ENCODE measurements at regions not wholly inside any gene's neighbourhood (a gene's known extent, or its start where the extent isn't known, plus 50 kb on each side); places are given as distances from the start of the nearest gene placed in this dataset.

GRCh38 chr18:55762424-55762823, 174.4 kb upstream of the TCF4 start:
- in situ Hi-C loops (cut with MboI): no loop called here
- RAD21 ChIA-PET (ENCODE audit: unreplicated experiment): no interaction called here
- BruUV-seq (replicated peaks): no TSS peak
- Histone ChIP-seq H3K4me2 (ENCODE audit: control insufficient read depth, insufficient read depth) (no peak overlapping the region), H4K20me1 (ENCODE audit: control insufficient read depth, insufficient read depth) (no peaks in the 10 kb centered on the region), H2AFZ (ENCODE audit: control insufficient read depth, low read depth, low read length) (no peak overlapping the region), H3K4me1 (ENCODE audit: control insufficient read depth, insufficient read depth, low read length) (no peaks in the 10 kb centered on the region), H3K27me3 (replicated peaks in 1 of 2; ENCODE audit: control insufficient read depth in 2 of 2, insufficient read depth in 2 of 2, low read length in 1 of 2) (no peaks in the 10 kb centered on the region), H3K27ac (ENCODE audit: control insufficient read depth, insufficient read depth) (no peak overlapping the region), H3K79me2 (ENCODE audit: control insufficient read depth, insufficient read depth, low read length) (no peaks in the 10 kb centered on the region), H3K9ac (ENCODE audit: control insufficient read depth, insufficient read depth, low read length) (no peak overlapping the region), H3K4me3 (no peak overlapping the region), H3K36me3 (ENCODE audit: control insufficient read depth in 2 of 2, insufficient read depth in 2 of 2, low read length in 1 of 2) (no peaks in the 10 kb centered on the region), H3K9me3 (replicated peaks; ENCODE audit: control insufficient read depth, insufficient read depth, low read length) (no peaks in the 10 kb centered on the region)
- WGBS (ENCODE audit: insufficient coverage, insufficient replicate concordance, low lambda C conversion rate, missing lambda C conversion rate): 42% methylated on average over 3 of the region's 3 CpGs
- POLR2A ChIA-PET: no interaction called here
- CTCF ChIA-PET: no interaction called here
- TF ChIP-seq SMARCA5 (IDR thresholded peaks at IDR 0.05) (no peak), MTA2 (IDR thresholded peaks at IDR 0.05; ENCODE audit: low read depth) (no peak), MEF2A (IDR thresholded peaks at IDR 0.05; ENCODE audit: insufficient read depth, low read depth, low read length) (no peak), SUPT20H (IDR thresholded peaks at IDR 0.05; ENCODE audit: borderline replicate concordance, control insufficient read depth, low read depth, low read length) (no peak), WRNIP1 (IDR thresholded peaks at IDR 0.05; ENCODE audit: borderline replicate concordance, low read depth, low read length) (no peak), ELK1 (IDR thresholded peaks at IDR 0.05; ENCODE audit: low read depth, low read length) (no peak), DPF2 (IDR thresholded peaks at IDR 0.05) (no peak), NRF1 (conservative IDR thresholded peaks at IDR 0.05; ENCODE audit: low read depth, low read length) (no peak), NFIC (IDR thresholded peaks at IDR 0.05; ENCODE audit: low read depth, low read length) (no peak), SRF (IDR thresholded peaks at IDR 0.05; ENCODE audit: low read depth in 2 of 2, low read length in 2 of 2) (no peak), RB1 (IDR thresholded peaks at IDR 0.05; ENCODE audit: borderline replicate concordance) (no peak), MTA3 (IDR thresholded peaks at IDR 0.05; ENCODE audit: borderline replicate concordance, low read length) (no peak), NFXL1 (IDR thresholded peaks at IDR 0.05; ENCODE audit: borderline replicate concordance) (no peak), SIX5 (IDR thresholded peaks at IDR 0.05; ENCODE audit: low read depth, low read length, severe bottlenecking) (no peak), EGR1 (IDR thresholded peaks at IDR 0.05; ENCODE audit: borderline replicate concordance in 1 of 2, low read depth in 2 of 2, low read length in 2 of 2) (no peak), POLR2A (IDR thresholded peaks at IDR 0.05; ENCODE audit: low read depth, low read length) (no peak), YY1 (IDR thresholded peaks at IDR 0.05; ENCODE audit: low read depth, low read length) (no peak)
- TF ChIP-seq, protein P1, sequence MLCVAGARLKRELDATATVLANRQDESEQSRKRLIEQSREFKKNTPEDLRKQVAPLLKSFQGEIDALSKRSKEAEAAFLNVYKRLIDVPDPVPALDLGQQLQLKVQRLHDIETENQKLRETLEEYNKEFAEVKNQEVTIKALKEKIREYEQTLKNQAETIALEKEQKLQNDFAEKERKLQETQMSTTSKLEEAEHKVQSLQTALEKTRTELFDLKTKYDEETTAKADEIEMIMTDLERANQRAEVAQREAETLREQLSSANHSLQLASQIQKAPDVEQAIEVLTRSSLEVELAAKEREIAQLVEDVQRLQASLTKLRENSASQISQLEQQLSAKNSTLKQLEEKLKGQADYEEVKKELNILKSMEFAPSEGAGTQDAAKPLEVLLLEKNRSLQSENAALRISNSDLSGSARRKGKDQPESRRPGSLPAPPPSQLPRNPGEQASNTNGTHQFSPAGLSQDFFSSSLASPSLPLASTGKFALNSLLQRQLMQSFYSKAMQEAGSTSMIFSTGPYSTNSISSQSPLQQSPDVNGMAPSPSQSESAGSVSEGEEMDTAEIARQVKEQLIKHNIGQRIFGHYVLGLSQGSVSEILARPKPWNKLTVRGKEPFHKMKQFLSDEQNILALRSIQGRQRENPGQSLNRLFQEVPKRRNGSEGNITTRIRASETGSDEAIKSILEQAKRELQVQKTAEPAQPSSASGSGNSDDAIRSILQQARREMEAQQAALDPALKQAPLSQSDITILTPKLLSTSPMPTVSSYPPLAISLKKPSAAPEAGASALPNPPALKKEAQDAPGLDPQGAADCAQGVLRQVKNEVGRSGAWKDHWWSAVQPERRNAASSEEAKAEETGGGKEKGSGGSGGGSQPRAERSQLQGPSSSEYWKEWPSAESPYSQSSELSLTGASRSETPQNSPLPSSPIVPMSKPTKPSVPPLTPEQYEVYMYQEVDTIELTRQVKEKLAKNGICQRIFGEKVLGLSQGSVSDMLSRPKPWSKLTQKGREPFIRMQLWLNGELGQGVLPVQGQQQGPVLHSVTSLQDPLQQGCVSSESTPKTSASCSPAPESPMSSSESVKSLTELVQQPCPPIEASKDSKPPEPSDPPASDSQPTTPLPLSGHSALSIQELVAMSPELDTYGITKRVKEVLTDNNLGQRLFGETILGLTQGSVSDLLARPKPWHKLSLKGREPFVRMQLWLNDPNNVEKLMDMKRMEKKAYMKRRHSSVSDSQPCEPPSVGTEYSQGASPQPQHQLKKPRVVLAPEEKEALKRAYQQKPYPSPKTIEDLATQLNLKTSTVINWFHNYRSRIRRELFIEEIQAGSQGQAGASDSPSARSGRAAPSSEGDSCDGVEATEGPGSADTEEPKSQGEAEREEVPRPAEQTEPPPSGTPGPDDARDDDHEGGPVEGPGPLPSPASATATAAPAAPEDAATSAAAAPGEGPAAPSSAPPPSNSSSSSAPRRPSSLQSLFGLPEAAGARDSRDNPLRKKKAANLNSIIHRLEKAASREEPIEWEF (IDR thresholded peaks at IDR 0.05; ENCODE audit: insufficient replicate concordance, low read depth, low read length): no peak
- no peak for DNase-seq (ENCODE audit: low read depth, low spot score)
- FAIRE-seq: no peak
- intact Hi-C loops (cut with micrococcal nuclease; ENCODE audit: unreplicated experiment): no loop called here
- SMC1A ChIA-PET (ENCODE audit: uncharacterized antibody, unreplicated experiment): no interaction called here
- ATAC-seq: no peak
